Stimulated activated memory B cell treated with anti-CD40 and anti-IgM and Interleukin-4, amounts not matched to agents 10 μg/mL and 1 μg/mL and 100 μg/mL, for 72 hours (primary cell): ENCODE measurements at regions not wholly inside any gene's neighbourhood (a gene's known extent, or its start where the extent isn't known, plus 50 kb on each side); places are given as distances from the start of the nearest gene placed in this dataset.

Source experiments
- ATAC-seq: fragments of 150-1000 bp; cut with Tn5 transposase; 2 replicates; pipeline ENCODE4 v1.10.0; 2021
- H3K27ac Mint-ChIP-seq: one replicate; pipeline ENCODE4 v1.8.0; 2022; ENCODE audit warnings: mild to moderate bottlenecking, mixed read lengths
- H3K27me3 Mint-ChIP-seq: one replicate; pipeline ENCODE4 v1.8.0; 2022; ENCODE audit warnings: mixed read lengths
- H3K36me3 Mint-ChIP-seq: one replicate; pipeline ENCODE4 v1.8.0; 2022; ENCODE audit warnings: mixed read lengths
- H3K4me1 Mint-ChIP-seq: one replicate; pipeline ENCODE4 v1.8.0; 2022; ENCODE audit warnings: mixed read lengths
- H3K4me3 Mint-ChIP-seq: one replicate; pipeline ENCODE4 v1.8.0; 2022; ENCODE audit warnings: mild to moderate bottlenecking, moderate library complexity, mixed read lengths
- H3K9me3 Mint-ChIP-seq: one replicate; pipeline ENCODE4 v1.8.0; 2022; ENCODE audit warnings: mixed read lengths

GRCh38 chr15:56519000-56519399 is 54.1 kb upstream of the MNS1 start:
- H3K4me1 Mint-ChIP-seq, result no peaks in the 10 kb centered on the region
- H3K27ac Mint-ChIP-seq, result no peak overlapping the region
- H3K4me3 Mint-ChIP-seq, result no peak overlapping the region
- peaks cover 15% of the 10 kb centered on the region for H3K27me3 Mint-ChIP-seq
- H3K36me3 Mint-ChIP-seq, result peaks cover 20% of the 10 kb centered on the region
- no peak for ATAC-seq
- peaks cover 18% of the 10 kb centered on the region for H3K9me3 Mint-ChIP-seq
